ENCODE measurements at regions not wholly inside any gene's neighbourhood (a gene's known extent, or its start where the extent isn't known, plus 50 kb on each side); places are given as distances from the start of the nearest gene placed in this dataset.
"Not testable (repeated sequence)": the region's sequence is repeated elsewhere in the genome, so short reads cannot be mapped to it uniquely, and the experiment has no call there.

DNA sequence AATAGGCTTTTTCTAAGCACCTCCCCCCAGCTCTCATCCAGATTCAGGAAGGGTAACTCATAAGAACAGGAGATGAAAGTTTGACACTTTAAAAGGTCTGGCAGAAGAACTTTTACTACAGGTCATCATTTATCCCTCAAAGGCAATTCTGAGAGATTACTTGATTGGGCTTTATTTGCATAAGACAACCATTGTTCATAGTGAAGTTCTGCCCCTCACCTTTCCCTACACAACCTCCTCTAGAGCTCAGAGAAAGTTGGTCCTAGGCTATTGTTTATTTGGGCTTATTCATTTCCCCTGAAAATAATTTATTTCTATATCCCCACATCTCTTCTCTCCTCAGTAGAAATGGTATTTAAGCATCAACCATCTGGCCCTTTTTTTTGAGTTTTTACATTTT, 568.4 kb downstream of the ZNF608 start:
- Mint-ChIP-seq H3K4me1 (peaks cover 19% of the 10 kb centered on the region), H3K27ac (no peak overlapping the region), H3K27me3 (ENCODE audit: low read depth) (no peaks in the 10 kb centered on the region), H3K9me3 (peaks cover 17% of the 10 kb centered on the region), H3K4me3 (no peak overlapping the region), H3K36me3 (ENCODE audit: low read depth) (peaks cover 3% of the 10 kb centered on the region)
- TF ChIP-seq, protein P1, sequence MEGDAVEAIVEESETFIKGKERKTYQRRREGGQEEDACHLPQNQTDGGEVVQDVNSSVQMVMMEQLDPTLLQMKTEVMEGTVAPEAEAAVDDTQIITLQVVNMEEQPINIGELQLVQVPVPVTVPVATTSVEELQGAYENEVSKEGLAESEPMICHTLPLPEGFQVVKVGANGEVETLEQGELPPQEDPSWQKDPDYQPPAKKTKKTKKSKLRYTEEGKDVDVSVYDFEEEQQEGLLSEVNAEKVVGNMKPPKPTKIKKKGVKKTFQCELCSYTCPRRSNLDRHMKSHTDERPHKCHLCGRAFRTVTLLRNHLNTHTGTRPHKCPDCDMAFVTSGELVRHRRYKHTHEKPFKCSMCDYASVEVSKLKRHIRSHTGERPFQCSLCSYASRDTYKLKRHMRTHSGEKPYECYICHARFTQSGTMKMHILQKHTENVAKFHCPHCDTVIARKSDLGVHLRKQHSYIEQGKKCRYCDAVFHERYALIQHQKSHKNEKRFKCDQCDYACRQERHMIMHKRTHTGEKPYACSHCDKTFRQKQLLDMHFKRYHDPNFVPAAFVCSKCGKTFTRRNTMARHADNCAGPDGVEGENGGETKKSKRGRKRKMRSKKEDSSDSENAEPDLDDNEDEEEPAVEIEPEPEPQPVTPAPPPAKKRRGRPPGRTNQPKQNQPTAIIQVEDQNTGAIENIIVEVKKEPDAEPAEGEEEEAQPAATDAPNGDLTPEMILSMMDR (IDR thresholded peaks at IDR 0.05; ENCODE audit: unreplicated experiment in 3 of 3): no peak

GRCh38 chr5:124176692-124177091, 569.7 kb downstream of the ZNF608 start:
- H3K36me3 Mint-ChIP-seq (ENCODE audit: low read depth): peaks cover 3% of the 10 kb centered on the region
- peaks cover 19% of the 10 kb centered on the region for H3K4me1 Mint-ChIP-seq
- no peak overlapping the region for H3K4me3 Mint-ChIP-seq
- H3K27ac Mint-ChIP-seq: no peak overlapping the region
- H3K27me3 Mint-ChIP-seq (ENCODE audit: low read depth): no peaks in the 10 kb centered on the region
- TF ChIP-seq, protein P1 (IDR thresholded peaks at IDR 0.05; ENCODE audit: unreplicated experiment in 3 of 3): no peak
- H3K9me3 Mint-ChIP-seq: peaks cover 30% of the 10 kb centered on the region

- Mint-ChIP-seq H3K4me3 (no peak overlapping the region), H3K27me3 (ENCODE audit: low read depth) (no peaks in the 10 kb centered on the region), H3K27ac (no peak overlapping the region), H3K9me3 (peaks cover 52% of the 10 kb centered on the region), H3K4me1 (no peaks in the 10 kb centered on the region), H3K36me3 (ENCODE audit: low read depth) (peaks cover 8% of the 10 kb centered on the region)
- TF ChIP-seq, protein P1 (IDR thresholded peaks at IDR 0.05; ENCODE audit: unreplicated experiment in 3 of 3): no peak
These were observed 573.1 kb downstream of the ZNF608 start for GRCh38 chr5:124173386-124173785.

DNA sequence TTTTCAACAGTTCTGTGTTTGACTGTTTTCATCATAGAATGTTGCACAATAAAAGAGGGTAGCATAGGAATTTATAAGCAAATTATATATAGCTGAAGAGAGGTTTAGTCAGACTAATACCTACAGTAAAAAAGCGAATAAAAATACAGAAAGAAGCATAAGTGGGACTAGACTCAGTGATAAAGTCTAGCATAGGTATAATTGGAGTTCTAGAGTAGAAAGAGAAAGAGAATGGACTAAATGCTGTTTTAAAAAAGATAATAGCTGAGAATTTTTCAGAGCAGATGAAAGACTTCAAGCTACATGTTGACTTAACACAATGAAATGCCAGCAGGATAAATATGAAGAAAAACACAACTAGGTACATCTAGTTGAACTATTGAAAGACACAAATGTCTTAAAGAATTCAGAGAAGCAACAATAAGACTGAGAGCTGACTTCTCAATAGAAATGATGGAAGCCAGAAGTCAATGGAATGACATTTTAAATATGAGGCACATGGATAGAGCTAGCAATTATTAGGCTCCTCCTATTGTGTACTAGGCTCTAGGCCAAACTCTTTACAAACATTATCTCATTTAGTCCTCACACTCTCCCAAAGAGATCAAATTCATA, 573.9 kb downstream of the ZNF608 start:
- Mint-ChIP-seq H3K36me3 (ENCODE audit: low read depth) (peaks cover 5% of the 10 kb centered on the region), H3K27me3 (ENCODE audit: low read depth) (peaks cover 3% of the 10 kb centered on the region), H3K27ac (no peak overlapping the region), H3K9me3 (peaks cover 54% of the 10 kb centered on the region), H3K4me1 (no peaks in the 10 kb centered on the region), H3K4me3 (no peak overlapping the region)
- TF ChIP-seq, protein P1 (IDR thresholded peaks at IDR 0.05; ENCODE audit: unreplicated experiment in 3 of 3): no peak

DNA sequence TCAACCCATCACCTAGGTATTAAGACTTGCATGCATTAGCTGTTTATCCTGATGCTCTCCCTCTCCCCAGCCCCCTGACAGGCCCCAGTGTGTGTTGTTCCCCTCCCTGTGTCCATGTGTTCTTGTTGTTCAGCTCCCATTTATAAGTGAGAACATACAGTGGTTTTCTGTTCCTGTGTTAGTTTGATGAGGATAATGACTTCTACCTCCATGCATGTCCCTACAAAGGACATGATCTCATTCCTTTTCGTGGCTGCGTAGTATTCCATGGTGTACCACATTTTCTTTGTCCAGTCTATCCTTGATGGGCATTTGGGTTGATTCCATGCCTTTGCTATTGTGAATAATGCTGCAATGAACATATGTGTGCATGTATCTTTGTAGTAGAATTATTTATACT, 578.3 kb downstream of the ZNF608 start:
- not testable (repeated sequence) for H3K4me1 Mint-ChIP-seq; H3K27me3 Mint-ChIP-seq (ENCODE audit: low read depth); H3K36me3 Mint-ChIP-seq (ENCODE audit: low read depth); H3K4me3 Mint-ChIP-seq; H3K27ac Mint-ChIP-seq
- peaks cover 44% of the 10 kb centered on the region for H3K9me3 Mint-ChIP-seq

DNA sequence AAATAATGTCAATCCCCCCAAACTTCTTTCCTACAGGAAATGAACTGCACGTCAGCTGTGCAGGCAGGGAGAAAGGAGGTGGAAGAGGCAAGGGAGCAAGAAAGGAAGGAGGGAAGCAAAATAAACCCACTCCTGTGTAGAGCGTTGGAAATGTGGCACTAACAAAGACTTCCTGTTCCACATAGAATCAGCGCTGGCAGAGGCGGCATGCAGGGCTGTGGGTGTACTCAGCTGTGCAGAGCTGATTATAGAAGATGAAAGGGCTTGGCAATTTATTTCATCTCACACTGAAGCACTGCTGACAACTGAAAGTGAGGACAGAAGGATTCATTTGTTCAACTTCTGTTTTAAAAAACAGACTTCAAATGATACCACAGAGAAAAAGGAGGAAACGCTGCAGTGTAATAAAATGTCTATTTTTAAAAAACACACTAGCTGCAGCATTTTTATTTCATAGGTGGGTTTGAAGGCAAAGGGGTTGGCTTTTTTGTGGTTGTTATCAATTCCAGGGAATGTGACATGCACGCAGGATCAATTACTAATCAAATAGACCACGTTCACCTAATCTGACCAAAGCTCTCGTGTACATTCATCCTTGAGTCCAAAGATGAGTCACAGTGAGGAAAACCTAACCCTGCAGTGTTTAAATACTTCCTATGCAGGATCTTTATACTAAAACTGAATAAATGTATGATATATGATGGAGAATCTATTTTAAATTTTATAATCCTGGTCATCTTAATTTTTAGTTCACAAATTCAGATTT, 583.5 kb downstream of the ZNF608 start:
- Mint-ChIP-seq H3K4me1 (peaks cover 9% of the 10 kb centered on the region), H3K36me3 (ENCODE audit: low read depth) (no peaks in the 10 kb centered on the region), H3K4me3 (peak overlapping the region; percentile 5 to 35 (median 27)), H3K9me3 (peaks cover 9% of the 10 kb centered on the region), H3K27me3 (ENCODE audit: low read depth) (peaks cover under 1% of the 10 kb centered on the region), H3K27ac (peak overlapping the region; percentile 54 to 82 (median 62))
- TF ChIP-seq, protein P1 (IDR thresholded peaks at IDR 0.05; ENCODE audit: unreplicated experiment in 3 of 3): no peak

Measured in nephron (organoid).